GM19328 (cell line): ENCODE measurements at regions not wholly inside any gene's neighbourhood (a gene's known extent, or its start where the extent isn't known, plus 50 kb on each side); places are given as distances from the start of the nearest gene placed in this dataset.
"Not testable (repeated sequence)": the region's sequence is repeated elsewhere in the genome, so short reads cannot be mapped to it uniquely, and the experiment has no call there.

Source experiments
- ATAC-seq: cut with Tn5 transposase; IDR thresholded peaks from one replicate; pipeline ENCODE4 v1.9.1; 2021; ENCODE audit warnings: mild to moderate bottlenecking, moderate library complexity; ENCODE audit not compliant: unreplicated experiment

DNA sequence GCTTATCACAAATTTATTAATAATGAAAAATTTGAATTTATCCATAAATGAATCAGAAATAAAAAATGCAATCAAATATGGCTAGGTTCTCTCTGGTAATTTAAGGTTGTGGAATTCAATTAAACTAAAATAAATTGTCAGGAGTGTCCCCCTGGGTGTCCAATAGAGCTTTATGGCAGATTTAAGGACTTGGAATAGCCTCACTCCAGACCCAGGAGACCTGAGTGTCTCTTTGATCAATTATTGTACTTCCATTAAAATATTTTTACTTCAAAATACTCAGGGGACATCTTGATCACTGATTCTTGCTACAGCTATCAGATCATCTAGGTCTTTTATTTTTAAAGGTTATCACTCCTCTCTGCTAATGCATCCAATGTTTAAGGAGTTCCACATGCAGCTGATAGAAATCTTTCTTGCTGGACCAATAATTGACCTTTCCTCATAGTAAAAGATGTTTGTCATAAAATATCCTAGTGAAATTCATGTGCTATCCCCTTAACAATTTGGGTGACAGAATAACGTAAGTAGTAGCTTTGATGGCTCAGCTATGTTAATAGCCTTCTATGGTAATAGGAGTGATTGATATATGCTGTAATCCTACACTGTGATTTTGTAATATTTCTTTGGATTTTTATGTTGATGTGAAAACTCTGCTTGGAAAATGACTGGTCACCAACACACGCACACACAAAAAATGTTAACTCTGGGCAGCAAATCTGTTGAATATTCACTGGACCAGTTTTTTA is 395.3 kb downstream of the NYAP2 start:
- no peak for ATAC-seq

DNA sequence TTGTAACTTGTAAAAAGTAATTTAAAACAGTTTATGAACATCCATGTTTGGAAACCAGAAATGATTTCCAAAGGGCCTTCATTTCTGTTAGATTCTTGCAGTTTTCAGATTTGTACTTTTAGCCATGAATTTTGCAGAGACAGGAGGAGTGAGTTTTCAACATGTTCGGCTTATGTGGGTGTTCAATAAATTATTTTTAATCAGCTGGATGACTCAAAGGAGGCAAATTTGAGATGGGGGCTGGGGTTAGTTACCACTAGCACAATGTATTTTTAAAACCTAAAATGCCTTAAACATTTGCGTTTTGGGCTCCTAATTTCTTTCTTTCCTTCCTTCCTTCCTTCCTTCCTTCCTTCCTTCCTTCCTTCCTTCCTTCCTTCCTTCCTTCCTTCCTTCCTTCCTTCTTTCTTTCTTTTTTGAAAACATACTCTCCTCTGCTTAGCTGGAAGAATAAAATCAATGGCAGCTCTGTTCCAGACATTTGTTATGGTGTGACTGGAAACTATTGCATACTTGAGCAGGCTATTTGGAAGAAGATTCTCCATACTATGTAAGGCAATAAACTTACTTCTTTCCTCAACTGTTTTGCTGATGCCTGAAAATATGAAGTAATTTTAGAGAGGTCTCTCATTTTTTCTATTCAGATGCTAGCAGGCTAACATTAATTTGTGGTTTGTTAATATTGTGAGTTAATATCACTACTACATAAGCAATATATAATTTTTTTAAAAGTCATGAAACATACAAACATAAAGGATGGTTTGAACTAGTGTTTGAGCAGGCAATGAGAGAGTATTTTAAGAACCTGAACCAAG is 394.4 kb downstream of the NYAP2 start:
- ATAC-seq = no peak

DNA sequence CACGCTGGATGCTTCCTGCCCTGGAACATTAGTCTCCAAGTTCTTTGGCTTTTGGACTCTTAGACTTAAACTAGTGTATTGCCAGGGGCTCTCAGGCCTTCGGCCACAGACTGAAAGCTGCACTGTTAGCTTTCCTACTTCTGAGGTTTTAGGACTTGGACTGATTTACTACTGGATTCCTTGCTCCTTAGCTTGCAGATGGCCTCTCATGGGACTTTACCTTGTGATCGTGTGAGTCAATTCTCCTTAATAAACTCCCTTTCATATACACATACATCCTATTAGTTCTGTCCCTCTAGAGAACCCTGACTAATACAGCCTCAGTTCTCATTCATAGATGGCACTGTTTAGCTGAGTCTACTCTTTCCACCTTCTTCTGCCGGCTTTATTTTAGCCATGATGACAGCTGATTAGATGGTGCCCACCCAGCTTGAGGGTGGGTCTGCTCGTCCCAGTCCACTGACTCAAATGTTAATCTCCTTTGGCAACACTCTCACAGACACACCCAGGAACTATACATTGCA is 389.1 kb downstream of the NYAP2 start:
- ATAC-seq = no peak

DNA sequence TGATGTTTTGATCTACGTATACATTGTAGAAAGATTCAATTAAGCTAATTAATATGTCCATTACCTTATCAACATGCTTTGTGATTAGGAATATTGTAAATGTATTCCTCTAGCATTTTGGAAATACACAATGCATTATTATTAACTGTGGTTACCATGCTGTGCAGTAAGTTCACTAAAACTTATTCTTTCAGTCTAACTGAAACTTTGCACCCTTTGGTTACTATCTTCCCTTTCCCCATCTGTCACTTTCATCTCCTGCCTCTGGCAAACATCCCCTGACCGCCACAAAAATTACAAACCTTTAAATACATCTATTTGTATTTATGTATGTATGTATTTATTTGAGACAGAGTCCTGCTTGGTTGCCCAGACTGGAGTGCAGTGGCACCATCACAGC is 388.0 kb downstream of the NYAP2 start:
- no peak for ATAC-seq

DNA sequence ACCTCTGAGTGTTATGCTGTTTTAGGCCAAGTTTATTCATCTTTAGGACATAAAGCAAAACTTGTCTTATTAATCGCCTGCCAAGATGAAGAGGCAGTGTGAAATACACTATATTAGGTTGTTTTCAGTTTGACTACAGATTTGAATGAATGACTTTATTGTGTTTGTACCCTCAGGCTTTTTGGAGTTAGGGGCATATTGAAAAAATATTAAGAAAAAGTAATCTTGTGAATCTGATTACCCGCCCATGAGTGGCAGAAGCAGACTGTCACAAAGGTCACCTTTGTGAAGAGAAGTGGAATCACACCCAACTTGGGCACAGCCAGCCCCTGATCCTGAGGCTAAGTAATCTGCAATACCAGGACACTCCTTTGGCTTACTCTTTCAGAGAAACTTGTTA is 382.5 kb downstream of the NYAP2 start:
- no peak for ATAC-seq

DNA sequence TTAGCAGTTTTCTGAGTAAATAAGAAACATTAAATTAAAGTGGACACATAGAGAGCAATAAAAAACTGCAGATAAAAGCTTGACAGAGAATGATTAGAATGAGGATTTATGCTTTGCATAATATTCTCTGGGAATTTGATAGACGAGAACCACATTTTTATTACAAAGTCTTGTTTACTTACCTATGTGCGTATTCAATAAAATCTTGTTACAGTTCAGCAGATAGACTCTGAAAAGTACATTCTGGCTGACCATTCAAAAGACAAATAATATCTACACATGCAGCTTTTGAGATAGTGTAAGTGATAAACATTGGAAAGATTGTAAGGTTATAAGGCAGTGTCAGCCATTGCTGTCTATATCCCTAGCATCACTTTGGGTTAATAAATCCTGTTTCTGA is 381.6 kb downstream of the NYAP2 start:
- ATAC-seq = no peak

DNA sequence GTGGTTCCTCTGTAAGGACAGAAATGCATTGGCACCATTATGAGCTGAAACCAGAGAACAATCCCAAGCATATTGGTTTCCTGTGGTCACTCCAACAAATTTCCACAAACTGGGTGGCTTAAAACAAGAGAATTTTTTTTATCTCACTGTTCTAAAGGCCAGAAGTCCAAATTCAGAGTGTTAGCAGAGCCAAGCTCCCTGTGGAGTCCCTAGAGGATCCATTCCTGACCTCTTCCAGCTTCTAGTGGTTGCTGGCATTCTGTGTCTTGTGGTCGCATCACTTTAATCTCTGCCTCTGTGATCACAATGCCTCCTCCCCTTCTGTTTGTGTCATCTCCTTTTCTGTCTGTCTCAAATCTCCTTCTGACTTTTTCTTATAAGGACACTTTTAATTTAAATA is 380.3 kb downstream of the NYAP2 start:
- no peak for ATAC-seq

DNA sequence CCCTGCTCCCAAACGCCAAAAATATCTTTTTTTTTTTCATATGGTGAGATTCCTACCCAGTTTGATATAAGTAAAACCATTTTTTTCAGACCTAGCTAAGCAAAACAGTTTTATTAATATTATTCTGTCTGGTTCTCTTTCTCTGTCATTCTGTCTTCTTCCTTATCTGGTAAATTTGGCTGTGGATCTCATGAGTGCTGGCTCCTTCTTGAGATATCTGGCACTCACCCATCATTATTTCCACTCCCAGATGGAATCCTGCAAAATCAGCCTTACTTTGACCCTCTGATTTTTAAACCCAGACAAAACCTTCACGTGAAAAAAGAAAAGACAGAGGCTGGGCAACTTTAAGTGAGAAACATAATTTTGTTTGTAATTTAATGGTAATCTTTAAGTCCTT is 373.6 kb downstream of the NYAP2 start:
- no peak for ATAC-seq

DNA sequence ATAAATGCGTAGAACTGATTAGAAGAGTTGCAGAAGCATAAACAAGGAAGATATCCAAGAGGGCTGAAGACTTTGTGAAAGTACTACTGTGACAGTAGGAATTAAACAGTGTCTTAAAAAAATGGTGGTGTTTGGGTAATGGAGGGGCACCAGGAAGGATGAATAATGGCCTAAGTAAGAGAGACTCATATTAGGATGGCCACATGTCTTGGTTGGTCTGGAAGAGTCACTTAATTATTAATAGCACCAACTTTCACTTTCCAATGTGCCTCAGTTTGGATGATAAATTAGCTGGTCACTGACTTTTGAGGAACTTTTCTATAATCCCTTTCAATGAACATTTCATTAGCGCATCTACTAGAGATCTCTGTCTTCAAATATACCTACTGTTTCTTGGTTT is 372.2 kb downstream of the NYAP2 start:
- no peak for ATAC-seq

DNA sequence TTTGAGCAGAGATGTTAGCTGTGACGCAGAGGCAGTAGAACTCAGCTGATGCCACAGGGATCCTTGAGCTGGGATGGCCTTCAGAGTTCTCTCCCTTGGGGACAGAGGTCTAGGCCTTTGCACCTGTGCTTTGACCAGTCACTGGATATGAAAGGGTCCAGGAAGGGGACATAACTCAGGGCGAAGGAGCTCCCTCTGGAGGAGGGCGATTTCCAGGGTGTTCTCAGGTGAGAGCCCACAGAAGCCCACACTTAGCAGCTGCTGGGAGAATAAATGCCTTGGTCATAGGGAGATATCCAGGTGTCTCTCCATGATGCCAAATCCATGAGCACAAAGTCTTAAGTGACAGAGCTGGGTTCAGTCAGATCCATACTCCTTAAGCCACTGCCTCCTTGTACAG is 369.2 kb downstream of the NYAP2 start:
- ATAC-seq = no peak

DNA sequence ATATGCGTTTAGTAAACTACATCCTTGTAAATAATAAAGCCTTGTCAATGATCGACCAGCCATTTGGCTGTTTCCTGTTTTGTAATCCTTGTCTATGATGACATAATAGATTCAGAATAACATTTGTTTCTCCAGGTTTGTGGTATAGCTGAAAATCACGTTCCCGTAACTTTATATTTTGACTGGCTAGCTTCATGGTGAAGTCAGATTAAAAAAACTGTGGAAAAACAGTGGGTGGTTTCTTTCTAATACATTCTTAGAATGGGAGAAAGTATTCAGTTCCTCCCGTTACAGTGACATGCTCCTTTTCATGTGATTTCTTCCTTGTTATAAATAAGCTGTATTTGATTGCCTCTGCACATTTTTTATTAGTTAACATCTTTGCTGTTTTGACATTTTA is 366.9 kb downstream of the NYAP2 start:
- no peak for ATAC-seq

DNA sequence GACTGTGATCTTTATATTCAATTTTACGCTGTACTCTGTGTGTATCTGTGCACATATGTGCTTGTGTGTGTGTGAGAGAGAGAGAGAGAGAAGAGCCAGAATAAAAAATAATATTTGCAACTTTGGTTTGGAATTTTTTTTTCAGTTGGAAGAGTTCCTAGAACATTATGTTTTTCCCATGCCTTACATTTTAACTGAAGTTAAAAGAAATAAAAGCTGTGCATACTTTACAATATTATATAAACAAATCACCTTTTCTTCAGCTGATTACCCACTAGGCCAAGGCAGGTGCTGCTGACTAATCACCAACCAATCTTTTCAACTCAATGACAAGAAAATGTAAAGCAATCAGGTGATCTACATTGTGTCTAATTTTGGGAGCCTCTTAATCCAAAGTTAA is 366.3 kb downstream of the NYAP2 start:
- ATAC-seq = no peak

DNA sequence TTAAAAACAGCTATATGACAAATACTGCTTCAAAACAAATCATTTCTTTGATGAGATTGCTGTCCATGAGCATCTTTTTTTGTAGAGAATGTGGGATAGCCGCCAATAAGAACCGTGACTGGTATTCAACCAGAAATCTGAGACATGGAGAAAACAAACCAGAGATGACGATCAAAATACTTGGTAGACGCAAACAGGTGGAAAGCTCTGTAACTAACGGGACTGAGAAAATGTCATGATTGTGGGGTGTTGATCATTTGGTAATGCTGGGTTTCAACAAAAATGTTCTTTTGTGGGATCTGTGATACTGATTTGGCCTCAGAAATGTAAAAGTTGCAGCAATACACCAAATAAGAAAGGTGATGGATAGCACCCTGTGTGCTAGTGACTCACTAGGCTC is 364.8 kb downstream of the NYAP2 start:
- no peak for ATAC-seq

DNA sequence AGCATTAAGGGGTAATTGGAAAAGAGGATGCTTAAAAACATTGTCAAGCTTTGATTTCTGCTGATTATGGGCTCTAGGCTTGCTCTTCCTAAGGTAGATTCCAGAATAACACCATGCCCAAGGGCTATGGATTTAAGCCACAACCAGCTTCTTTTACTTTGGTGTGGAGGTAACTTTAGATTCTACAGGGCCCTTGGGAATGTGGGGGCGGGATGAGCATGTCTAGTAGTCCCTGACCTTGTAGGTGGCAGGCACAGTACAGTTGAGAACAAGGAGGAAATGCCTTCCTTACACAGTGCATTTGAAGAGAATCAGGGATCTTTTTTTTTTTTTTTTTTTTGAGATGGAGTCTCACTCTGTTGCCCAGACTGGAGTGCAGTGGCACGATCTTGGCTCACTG is 364.2 kb downstream of the NYAP2 start:
- no peak for ATAC-seq

DNA sequence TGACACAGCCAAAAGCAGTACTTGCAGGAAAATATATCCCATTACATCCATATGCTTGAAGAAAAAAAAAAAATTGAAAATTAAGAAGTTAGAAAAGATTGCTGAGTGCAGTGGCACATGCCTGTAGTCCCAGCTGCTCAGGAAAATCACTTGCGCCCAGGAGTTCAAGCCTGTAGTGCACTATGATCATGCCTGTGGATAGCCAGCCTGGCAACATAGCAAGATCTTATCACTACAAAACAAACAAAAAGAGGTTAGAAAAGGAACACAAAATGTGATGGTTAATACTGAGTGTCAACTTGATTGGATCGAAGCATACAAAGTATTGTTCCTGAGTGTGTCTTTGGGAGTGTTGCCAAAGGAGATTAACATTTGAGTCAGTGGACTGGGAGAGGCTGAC is 361.9 kb downstream of the NYAP2 start:
- no peak for ATAC-seq

DNA sequence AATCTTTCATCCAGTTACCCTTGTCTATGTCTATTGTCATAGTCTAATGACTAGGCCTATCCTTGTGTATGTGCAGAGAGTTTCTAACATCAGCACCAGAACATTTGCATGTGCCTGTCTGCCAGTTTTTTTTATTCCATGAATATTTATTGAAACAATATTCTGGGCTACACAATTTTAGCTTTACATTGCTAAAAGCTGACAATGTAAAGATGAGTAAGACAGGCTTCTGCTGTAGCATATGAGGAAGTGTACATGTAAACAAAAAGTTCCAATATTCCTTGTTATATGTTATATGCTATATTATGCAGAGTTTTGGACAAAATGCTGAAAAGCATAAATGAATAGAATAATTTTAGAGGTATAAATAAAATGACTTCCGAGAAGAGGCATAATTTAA is 357.7 kb downstream of the NYAP2 start:
- ATAC-seq = no peak

DNA sequence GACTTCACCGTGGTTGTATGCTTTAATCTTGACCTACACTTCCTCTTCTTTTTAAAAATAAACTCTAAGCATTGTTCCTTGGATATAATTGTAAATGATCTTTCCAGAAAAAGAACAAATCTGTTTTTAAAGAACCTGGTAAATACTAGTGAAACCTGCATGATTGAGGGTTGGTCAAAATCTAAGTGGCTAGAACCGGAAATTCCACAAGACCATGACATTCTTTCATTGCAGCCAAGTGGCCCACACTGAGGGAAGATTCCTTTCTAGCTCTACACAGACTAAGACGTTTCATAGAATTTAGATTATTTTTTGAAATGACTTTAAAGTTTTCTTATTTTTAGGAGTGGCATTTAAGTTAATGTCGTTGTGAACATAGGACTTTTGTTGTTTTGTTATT is 356.7 kb downstream of the NYAP2 start:
- no peak for ATAC-seq

DNA sequence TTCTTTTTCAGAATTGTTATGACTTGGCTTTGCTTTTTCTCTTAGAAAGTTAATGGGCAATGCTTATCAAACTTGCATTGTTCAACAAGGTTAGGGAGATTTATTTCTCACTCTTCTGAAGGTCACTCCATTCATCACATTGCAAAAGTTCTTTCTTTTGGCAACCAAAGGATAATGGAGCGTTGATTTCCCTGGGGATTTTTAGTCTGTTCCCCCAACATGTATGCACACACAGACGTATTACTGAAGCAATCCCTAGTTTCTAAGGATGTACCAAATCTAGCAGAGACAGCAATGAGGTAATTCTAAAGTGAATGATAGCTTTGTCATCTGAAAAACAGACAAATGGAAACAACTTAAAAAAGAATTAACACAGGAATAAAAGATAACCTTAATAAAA is 349.1 kb downstream of the NYAP2 start:
- no peak for ATAC-seq

DNA sequence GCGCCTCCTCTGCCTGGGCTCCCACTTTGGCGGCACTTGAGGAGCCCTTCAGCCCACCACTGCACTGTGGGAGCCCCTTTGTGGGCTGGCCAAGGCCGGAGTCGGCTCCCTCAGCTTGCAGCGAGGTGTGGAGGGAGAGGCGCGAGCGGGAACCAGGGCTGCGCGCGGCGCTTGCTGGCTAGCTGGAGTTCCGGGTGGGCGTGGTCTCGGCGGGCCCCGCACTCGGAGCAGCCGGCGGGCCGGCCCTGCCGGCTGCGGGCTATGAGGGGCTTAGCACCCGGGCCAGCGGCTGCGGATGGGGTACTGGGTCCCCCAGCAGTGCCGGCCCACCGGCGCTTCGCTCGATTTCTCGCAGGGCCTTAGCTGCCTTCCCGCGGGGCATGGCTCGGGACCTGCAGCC is 344.5 kb downstream of the NYAP2 start:
- not testable (repeated sequence) for ATAC-seq

DNA sequence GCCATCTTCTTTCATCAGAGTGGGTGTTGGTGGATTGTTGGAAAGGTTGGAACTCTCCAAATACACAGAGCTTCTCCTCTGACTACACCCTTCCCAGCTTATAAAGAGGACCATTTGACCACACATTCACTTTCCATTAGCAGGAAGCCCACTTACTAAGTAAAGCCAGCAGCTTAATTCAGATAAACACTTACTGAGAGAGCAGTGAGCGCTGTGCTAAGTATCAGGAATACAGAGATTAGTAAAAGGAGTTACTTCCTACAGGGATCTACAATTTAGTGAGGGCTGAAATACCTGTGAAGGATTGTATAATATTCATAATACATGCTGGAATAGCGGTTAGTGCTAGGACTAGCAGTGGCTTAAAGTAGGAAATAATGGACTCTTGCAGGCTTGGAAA is 343.0 kb downstream of the NYAP2 start:
- no peak for ATAC-seq

DNA sequence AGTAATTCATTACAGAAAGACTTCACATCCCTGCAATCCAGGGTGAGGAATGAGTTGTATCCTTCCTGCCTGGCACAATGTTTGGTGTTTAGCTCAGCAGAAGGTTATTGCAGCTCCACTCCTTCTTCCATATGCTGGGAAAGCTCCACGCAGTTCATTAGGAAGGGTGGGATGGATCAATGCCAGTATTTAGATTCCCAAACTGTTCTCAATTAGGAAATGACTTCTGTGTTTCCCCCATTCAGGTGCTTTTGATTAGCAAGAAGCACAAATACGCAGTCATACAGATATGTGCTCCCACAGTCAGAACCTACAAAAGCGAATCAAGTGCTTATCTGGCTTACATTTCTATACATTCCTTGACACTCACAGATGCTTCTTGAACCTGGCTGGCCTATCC is 340.6 kb downstream of the NYAP2 start:
- ATAC-seq = no peak

DNA sequence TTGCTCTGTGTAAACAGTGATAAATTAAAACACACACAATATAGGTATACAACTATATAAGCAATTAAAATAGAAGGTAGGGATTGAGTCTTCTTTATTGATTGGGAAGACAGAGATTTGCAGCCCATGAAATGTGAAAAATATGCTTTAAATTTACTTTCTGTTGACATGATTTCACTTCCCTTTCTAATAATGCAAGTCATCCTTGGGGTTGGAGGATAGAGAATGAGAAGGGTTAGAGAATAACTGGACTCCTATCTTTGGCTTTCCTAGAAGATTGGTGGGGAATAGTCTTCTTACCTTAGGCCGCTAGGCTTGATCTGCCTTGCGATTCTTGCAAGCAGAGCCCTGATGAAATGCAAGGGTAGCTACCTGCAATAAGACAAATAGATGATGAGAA is 339.8 kb downstream of the NYAP2 start:
- no peak for ATAC-seq
